ENCODE measurements at regions not wholly inside any gene's neighbourhood (a gene's known extent, or its start where the extent isn't known, plus 50 kb on each side); places are given as distances from the start of the nearest gene placed in this dataset.
"Not testable (repeated sequence)": the region's sequence is repeated elsewhere in the genome, so short reads cannot be mapped to it uniquely, and the experiment has no call there.

DNA sequence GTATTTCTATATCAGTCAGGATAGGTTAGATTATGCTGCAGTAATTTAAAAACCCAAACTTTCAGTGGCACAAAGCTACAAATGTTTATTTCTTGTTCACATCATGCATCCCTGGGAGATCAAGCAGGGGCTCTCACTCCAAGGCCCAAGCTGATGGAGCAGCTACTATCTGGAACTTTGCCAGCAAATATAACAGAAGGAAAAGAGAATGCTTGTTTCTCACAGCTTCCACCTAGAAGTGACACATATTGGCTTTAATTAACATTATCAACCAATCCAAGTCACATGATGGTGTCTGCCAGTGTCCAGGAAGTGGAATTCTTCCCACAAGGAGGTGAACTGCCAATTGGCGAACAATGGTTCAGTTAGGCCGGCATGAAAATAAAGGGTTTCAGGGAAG lies 306.9 kb downstream of the BCL11A start:
- DNase-seq (ENCODE audit: low read depth) = no peak

DNA sequence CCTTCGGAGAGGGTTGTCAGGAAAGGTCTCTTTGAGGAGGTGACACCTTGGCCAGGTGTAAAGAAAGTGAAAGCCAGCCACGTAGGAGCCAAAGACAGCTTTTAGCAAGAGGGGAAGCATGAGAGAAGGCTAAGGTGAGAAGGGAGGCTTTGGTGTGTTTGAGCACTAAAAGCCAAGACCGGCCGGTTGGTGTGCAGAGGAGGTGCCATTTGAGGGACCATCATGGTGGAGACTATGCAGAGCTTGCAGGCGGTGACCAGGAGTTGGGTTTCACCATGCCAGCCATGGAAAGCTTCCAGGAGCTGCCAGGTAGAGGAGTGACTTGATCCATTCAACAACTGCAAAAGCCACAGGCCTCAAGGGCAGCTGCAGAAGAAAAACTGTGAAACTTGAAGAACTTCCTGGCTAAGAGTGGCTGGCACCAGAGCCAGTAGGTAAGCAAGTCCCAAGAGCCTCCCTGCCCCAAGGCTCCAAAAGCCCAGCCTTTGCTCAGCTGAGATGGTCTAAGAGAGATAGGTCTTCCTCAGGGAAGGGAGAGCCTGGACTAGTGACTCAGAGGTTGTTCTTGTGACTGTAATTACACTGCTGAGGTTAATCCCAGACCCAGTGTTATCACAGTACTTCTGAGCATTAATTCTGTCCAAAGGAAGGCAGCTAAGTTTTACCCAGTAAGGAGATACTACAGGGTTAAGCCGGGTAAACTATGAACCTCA lies 319.0 kb downstream of the BCL11A start:
- DNase-seq (ENCODE audit: low read depth) = no peak

DNA sequence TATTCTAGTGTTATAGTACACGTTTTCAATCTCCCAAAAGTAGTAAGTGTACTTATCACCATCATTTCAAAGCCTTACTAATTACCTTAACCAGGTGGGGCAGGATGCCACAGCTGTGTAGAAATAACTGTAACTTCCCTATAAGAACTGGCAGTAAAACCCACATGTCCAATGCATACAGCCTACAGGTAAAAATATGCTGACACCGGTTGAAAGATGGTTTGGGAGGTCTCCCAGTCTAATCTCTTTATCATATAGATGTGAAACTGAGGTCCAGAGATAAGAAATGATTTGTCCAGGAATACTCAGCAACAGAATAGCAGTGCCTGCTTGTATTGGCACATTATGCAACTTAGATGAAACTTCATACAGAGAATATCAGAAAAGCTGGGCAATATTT lies 322.9 kb downstream of the BCL11A start:
- DNase-seq (ENCODE audit: low read depth) = no peak

DNA sequence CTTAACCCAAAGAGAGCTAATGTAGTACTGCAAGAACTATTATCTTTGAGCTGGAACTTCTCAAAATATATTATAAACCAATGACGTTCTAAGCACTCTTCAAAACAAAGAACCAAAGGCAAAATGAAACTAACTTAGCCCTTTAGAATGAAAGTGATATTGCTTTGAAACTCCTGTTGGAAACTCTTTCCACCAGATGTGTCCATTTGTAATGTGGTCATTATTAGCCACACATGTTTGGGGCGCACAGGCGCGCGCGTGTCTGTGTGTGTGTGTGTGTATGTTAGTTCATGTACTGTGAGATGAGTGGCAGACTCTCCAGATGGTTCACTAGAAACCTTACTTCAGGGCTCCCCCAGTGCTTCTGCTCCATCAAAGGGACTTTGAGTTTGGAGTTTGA lies 323.4 kb downstream of the BCL11A start:
- DNase-seq (ENCODE audit: low read depth) = no peak

DNA sequence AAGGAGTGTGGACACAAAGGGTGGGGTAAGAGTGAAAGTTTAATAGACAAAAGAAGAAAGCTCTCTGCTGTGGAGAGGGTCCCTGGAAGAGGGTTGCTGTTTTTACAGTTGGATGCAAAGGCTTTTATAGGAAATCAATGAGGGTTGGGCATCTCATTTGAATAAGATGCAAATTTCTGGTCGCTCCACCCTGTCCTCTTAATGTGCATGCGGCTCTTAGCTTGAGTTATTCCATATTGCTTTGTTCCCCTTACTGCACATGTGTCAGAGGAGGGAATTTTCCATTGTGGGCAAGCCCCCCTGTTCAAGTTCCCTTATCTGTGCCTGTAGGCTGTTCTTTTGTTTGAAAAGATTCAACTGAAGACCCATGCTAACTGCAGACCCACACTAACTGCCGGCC lies 326.5 kb downstream of the BCL11A start:
- no peak for DNase-seq (ENCODE audit: low read depth)

DNA sequence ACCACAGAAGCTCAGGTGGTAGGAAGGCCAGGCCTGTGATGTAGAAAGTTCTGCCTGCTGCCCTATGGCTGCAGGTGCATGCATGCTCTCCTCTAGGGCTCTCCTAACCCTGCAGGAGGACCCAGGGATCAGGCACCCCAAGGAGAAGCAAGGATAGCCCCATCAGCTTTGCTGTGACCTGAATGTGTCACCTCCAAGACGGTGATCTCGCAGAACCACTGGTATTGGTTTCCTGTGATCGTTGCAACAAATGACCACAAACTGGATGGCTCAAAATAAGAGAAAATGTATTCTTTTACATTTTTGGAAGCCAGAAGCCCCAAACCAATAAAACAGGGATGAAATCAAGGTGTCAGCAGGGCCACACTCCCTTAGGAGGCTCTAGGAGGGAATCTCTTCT lies 327.3 kb downstream of the BCL11A start:
- no peak for DNase-seq (ENCODE audit: low read depth)

DNA sequence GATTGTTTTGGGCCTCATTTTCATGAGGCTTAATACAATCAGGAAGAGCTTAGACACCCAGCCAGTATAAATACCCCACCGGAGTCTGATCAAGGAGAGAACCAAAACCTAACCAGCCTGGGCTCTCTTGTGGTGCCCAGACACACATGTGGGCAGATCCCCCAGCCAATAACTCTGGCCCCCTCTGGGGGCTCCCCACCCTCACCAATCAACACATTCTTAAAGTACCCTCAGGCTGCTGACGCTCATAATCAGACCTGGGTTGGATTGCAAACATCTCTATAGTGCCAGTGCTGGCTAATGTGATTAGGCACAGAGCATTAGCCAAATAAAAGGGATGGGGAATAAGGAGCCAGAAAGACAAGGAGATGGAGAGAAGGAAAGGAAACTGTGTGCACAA lies 329.6 kb downstream of the BCL11A start:
- no peak for DNase-seq (ENCODE audit: low read depth)

DNA sequence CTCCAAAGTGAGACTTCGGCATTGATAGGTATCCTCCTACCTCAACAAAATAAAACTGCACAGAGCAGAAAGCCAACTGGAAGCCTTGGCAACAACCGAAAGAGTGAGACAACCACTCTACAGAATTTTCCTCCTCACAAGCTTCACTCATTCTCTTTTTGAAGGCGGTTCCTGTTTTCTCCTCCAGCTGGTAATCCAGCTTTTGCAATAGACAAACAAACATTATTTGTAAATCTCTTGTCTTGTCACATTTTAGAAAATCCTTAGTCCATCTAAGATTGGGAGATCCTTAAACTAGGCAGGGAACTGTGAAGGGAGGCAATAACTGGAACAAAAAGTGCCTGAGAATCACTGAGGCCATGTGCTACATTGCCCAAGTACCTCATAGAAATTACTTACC lies 332.4 kb downstream of the BCL11A start:
- no peak for DNase-seq (ENCODE audit: low read depth)

DNA sequence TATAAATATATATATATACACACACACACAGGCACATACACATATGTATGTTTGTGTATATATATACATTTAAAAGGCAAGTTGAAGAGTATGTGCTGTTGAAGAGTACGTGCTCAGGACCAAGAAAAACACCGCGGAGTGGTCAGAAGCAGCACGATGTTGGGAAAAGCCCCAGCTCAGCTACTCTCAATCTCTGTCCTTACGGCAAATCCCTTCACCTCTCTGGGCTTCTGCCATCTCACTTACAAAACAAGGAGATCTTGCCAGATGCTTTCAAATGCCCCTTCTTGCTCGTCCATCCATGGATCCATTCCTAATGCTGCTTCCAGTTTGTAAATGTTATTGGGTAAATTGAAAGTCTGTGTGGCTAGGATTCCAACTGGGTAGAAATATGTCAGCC lies 333.9 kb downstream of the BCL11A start:
- DNase-seq (ENCODE audit: low read depth) = no peak

DNA sequence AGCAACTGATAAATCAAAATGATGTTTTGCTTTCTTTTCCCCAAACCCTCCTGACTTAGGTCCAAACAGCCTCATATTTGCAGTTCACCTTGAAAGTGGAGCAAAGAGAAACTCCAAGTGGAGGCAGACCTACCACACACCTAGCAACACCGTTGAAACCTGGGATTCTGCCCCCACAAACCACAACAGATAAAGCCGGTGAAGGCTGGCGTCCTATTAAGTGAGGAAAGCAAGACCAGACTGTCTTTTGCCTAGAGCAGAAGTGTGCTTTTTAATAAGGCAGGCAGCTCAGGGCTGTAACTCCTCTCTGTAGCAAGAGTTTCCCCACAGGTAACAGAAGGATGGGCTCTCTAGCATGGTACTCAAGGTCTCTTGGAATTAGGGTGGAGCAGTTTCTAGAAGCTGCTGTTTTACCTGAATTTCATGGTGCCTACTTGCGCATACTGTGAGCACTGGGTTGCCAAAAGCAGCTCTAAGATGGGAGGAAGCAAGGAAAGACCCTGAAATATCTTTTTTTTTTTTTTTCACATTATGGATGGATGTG lies 336.9 kb downstream of the BCL11A start:
- no peak for DNase-seq (ENCODE audit: low read depth)

DNA sequence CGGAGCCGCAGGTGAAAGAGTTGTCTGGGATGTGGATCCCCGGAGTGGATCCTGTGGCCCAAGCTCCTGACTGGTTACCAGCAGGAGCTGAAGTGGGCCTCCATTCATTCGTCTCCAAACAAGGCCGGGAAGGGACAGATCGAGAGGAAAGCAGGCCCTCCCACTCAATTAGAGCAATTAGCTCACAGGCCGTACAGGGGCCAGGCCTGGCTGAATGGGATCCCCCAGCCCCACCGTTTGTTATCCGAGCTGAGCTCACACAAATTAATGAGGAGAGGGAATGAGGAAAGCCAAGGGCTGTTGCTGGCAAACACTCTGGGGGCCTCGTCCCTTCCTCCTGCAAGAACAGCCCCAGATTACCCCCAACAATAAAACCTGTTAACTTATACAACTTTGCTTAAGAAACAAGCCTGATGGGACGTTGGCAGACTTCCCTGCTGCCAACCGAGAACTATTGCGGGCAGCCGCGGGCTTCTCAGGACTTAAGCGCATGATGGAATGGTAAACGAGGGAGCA lies 338.0 kb downstream of the BCL11A start:
- DNase-seq (ENCODE audit: low read depth) = no peak

DNA sequence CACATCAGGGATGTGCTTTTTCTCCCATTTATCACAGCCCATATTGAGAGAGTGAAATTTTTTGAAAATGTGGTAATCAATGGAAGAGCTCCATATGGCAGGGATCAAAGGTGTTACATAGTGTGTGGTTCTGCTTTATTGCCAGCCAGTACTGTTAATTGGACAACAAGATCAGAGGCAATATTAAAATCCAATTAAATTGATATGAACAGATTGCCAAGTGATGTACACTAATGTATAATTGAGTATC lies 338.9 kb downstream of the BCL11A start:
- no peak for DNase-seq (ENCODE audit: low read depth)

DNA sequence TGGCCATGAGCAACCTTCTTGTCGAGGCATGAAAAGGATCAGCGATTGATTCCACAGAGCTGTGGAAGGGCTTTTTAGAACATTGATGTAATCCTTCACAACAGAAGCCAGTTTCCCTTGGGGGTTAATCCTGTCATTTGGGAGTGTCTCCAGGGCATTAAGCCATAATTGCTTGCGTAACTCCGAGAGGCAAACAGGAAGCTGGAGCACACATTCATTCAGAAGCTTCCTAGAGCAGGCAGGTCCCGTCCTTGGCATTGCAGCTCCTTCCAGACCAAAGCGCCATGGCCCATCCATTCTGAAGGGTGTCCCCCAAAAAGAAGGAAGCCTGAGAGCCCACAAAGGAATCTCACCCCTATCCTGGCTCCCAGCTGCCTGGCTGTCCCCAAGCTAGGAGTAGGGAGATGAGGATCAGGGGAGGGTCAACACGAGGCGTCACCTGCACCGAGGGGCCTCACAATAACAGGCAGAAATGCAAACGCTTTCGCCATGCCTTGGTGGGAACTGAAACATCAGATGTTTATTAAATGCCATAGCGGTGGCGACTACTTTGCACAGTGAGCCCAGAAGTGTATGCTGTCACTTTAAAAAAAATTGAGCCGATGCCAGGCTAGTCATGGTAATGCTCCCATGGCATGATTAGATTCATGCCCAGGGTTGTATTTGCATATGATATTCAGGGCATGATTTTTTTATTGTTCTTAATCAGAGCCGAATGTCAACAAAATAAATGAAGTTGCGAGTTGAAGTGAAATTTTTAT lies 339.4 kb downstream of the BCL11A start:
- DNase-seq (ENCODE audit: low read depth) = no peak

DNA sequence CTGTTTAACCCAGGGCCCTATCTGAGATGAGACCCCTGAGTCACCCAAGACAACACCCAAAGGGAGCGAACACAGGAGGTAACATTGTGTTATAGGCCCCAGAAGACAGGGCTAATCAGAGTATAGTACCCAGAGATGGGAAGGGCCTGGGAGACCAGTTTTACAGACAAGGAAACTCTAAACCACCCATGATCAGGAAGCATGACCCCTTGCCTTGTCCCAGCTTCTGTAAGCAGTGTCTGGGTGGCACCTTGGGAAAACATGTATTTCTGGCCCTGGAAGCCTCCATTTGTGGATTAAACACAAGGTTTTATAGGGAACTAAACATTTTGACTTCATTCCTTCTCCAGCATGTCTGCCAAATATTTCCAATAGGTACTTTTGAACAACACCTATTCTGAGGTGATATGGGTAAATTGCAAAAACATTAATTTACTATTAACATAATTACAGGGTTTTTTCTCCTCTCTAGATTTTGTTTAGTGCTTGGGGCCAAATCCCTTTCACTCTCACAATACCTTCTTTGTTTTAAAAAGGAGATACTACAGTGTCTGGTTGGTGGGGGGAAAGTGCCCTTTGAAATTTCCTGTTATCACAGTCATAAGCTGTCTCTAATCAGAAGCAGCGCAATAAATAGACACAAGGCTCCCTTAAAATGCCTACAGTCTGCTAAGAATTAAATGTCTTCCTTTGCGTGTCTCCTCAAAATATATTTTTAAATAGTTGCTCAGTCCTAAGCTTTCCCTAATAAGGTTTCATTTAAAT lies 341.1 kb downstream of the BCL11A start:
- DNase-seq (ENCODE audit: low read depth) = no peak

DNA sequence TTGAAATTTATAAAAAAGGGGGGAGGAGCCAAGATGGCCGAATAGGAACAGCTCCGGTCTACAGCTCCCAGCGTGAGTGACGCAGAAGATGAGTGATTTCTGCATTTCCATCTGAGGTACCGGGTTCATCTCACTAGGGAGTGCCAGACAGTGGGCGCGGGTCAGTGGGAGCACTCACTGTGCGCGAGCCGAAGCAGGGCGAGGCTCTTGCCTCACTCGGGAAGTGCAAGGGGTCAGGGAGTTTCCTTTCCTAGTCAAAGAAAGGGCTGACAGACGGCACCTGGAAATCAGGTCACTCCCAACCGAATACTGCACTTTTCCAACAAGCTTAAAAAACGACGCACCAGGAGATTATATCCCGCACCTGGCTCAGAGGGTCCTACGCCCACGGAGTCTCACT lies 364.4 kb downstream of the BCL11A start:
- DNase-seq (ENCODE audit: low read depth) = not testable (repeated sequence)

DNA sequence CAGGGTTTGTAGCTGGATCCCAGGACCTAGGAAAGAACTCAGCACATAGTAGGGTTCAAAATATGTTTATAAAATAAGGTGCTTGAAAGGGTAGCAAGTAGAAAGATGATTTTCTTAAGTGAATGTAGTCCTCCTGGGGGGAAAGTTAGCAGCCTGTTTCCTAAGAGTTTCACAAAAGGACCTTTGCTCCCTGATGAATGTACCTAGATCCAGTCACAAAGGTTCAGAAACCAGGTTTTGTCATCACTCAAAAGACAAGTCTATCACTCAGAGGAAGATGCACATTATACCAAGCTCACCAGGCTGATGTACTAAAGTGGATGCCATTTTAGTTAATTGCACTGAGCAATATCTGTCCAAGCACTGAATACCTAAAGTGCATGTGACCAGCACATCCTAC lies 378.2 kb downstream of the BCL11A start:
- DNase-seq (ENCODE audit: low read depth) = no peak

DNA sequence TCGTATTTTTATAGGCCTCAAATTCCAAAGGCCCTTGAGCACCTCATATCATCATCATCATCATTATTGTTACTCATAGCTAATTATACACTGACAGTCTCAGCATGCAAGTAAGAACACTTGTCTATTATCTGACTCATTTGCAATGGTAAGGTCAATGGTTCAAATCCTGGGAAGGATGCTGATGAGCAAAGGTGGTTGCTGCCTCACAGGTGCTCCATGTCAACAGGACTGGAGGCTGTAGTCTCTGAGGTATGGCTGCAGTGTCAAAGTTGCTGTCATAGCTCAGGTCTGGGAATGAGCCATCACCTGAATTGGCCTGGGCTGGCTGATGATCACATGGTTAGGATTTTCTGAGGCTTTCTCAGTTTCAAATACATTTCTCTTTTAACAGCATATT lies 379.3 kb downstream of the BCL11A start:
- no peak for DNase-seq (ENCODE audit: low read depth)

DNA sequence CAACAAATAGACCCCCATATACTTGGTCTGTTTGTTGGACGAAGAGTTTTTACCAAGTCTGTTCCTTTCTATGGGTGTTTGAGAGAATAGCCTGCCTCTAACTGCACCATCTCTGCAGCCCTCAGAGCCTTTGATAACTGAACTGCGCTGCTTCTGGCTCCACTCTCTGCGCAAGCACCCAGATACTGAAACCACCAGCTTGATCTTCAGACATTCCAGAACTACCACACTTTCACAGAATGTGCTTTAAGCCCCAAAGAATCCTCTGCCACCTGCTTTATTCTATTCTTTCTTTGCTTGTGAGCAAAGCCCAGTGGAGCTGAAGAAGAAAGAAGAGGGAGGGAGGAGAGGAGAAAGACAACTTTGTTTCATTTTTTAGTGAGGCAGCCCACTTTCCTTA lies 380.7 kb downstream of the BCL11A start:
- no peak for DNase-seq (ENCODE audit: low read depth)

DNA sequence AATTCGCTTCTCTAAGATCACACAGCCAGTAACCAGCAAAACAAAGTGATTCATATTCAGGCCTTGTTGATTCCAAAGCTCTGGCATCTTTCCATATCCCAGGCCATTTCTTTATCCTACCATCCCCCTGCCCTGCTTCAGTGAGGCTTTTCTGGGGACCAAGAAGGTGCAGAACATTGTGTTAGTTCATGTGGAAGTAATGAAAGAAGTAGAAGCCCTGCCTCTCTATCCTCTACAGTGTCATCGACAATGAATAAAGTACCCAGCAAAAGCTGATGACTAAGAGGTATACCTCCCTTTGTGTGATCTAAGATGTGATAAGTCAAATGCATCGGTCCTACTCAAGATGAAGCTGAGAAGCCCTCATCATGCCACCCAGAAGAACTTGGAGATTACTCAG lies 383.2 kb downstream of the BCL11A start:
- DNase-seq (ENCODE audit: low read depth) = no peak

DNA sequence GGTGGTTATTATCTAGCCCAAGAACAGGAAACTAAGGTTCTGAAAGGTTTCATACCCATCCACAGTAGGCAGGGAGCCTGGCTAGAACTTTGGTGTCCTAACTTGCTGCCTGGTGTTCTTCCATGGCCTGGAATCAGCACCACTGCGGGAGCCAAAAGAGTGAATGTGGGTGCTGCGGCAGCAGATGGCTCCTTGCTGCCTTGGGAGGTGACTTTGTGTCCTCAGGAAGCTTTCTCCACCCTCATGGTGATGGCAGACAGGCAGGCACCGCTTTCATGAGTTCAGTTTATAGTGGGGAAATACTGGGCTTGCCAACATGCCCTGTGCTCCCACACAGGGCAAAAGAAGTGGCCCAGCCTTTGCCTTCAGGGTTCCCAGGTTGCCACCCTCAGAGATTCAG lies 385.2 kb downstream of the BCL11A start:
- DNase-seq (ENCODE audit: low read depth) = no peak

DNA sequence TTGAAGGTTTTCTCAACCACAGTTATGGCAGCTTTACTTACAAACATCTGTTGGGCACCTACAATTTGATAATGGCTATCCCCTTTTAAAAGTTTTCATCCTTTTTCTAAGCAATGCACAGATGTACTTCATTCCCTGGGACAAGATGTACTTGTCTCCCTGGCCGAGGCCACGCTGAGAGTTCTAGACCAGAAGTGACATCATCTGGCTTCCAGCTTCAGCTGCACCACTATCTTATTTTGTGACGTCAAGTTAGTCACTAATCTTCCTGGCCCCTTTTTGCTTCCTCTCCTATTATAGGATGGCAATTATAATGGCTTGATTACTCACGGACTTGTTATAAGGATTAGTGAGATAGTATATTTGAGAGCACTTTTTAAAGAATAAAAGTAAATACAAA lies 386.4 kb downstream of the BCL11A start:
- no peak for DNase-seq (ENCODE audit: low read depth)

DNA sequence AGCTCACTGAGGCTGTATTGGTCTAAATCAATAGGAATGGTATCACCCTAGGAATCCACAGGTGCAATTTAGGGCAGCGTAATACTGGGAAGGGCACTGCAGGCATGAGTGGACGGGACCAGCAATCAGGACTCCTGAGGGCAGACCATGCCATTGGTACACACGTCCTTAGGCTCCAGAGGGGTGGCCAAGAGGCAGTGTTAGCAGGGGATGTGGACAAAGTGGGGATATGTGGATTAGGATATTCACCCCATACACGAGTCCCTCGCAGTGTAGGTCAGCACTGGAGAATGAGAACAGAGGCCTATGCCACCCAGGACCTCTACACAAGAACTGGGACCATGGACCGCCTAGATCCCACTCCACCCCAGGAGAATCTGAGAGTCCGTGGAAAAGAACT lies 389.8 kb downstream of the BCL11A start:
- DNase-seq (ENCODE audit: low read depth) = no peak

DNA sequence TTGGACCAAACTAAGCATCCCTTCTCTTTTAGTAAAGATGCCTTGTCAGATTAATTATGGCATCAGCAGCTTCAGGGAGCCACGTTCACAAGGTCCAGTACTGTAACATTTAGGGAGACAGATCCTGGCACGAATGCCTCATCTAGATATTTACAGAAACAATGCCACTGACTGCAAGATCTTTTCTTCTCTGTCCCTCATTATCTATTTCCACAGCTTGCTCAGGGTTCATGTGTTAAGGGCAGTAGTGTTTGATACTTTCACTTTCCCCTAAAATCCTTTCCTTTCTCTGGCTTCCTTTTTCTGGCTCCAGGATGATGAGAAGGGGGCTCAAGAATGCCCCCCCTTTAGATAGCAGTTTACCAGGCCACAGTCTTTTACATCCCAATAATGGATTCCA lies 393.9 kb downstream of the BCL11A start:
- DNase-seq (ENCODE audit: low read depth) = no peak
